HG03439 (cell line): ENCODE measurements at regions not wholly inside any gene's neighbourhood (a gene's known extent, or its start where the extent isn't known, plus 50 kb on each side); places are given as distances from the start of the nearest gene placed in this dataset.
"Not testable (repeated sequence)": the region's sequence is repeated elsewhere in the genome, so short reads cannot be mapped to it uniquely, and the experiment has no call there.

Source experiments
- ATAC-seq: cut with Tn5 transposase; IDR thresholded peaks from one replicate; pipeline ENCODE4 v1.9.1; 2021; ENCODE audit warnings: mild to moderate bottlenecking, moderate library complexity; ENCODE audit not compliant: unreplicated experiment

GRCh38 chr3:8338424-8338823 lies 163.2 kb upstream of the LMCD1 start:
- no peak for ATAC-seq

- ATAC-seq, result no peak
These were observed 159.8 kb upstream of the LMCD1 start for GRCh38 chr3:8341821-8342247.

GRCh38 chr3:8343058-8343457 lies 158.6 kb upstream of the LMCD1 start:
- ATAC-seq, result no peak

GRCh38 chr3:8345398-8345797 lies 156.2 kb upstream of the LMCD1 start:
- no peak for ATAC-seq

- ATAC-seq, result no peak
These were observed 153.5 kb upstream of the LMCD1 start for GRCh38 chr3:8348076-8348475.

GRCh38 chr3:8352475-8352874 lies 149.1 kb upstream of the LMCD1 start:
- no peak for ATAC-seq

GRCh38 chr3:8353364-8353763 lies 148.3 kb upstream of the LMCD1 start:
- no peak for ATAC-seq

GRCh38 chr3:8355346-8355745 lies 146.3 kb upstream of the LMCD1 start:
- ATAC-seq, result no peak

GRCh38 chr3:8356066-8356465 lies 145.6 kb upstream of the LMCD1 start:
- ATAC-seq, result not testable (repeated sequence)

GRCh38 chr3:8357859-8358258 lies 143.8 kb upstream of the LMCD1 start:
- ATAC-seq, result no peak

GRCh38 chr3:8359133-8359532 lies 142.5 kb upstream of the LMCD1 start:
- no peak for ATAC-seq

GRCh38 chr3:8363200-8363599 lies 138.4 kb upstream of the LMCD1 start:
- ATAC-seq, result no peak

- ATAC-seq, result no peak
These were observed 136.1 kb upstream of the LMCD1 start for GRCh38 chr3:8365541-8365940.

- ATAC-seq, result no peak
These were observed 135.3 kb upstream of the LMCD1 start for GRCh38 chr3:8366219-8366810.

- ATAC-seq, result no peak
These were observed 133.0 kb upstream of the LMCD1 start for GRCh38 chr3:8368598-8368997.

- no peak for ATAC-seq
These were observed 132.0 kb upstream of the LMCD1 start for GRCh38 chr3:8369638-8370037.

- ATAC-seq, result no peak
These were observed 130.5 kb upstream of the LMCD1 start for GRCh38 chr3:8371085-8371551.

- no peak for ATAC-seq
These were observed 129.6 kb upstream of the LMCD1 start for GRCh38 chr3:8371960-8372463.

GRCh38 chr3:8380904-8381704 lies 120.5 kb upstream of the LMCD1 start:
- ATAC-seq, result no peak

- no peak for ATAC-seq
These were observed 115.6 kb upstream of the LMCD1 start for GRCh38 chr3:8385848-8386620.

GRCh38 chr3:8387571-8387970 lies 114.1 kb upstream of the LMCD1 start:
- ATAC-seq, result no peak
